ENCODE measurements at regions not wholly inside any gene's neighbourhood (a gene's known extent, or its start where the extent isn't known, plus 50 kb on each side); places are given as distances from the start of the nearest gene placed in this dataset.

DNA sequence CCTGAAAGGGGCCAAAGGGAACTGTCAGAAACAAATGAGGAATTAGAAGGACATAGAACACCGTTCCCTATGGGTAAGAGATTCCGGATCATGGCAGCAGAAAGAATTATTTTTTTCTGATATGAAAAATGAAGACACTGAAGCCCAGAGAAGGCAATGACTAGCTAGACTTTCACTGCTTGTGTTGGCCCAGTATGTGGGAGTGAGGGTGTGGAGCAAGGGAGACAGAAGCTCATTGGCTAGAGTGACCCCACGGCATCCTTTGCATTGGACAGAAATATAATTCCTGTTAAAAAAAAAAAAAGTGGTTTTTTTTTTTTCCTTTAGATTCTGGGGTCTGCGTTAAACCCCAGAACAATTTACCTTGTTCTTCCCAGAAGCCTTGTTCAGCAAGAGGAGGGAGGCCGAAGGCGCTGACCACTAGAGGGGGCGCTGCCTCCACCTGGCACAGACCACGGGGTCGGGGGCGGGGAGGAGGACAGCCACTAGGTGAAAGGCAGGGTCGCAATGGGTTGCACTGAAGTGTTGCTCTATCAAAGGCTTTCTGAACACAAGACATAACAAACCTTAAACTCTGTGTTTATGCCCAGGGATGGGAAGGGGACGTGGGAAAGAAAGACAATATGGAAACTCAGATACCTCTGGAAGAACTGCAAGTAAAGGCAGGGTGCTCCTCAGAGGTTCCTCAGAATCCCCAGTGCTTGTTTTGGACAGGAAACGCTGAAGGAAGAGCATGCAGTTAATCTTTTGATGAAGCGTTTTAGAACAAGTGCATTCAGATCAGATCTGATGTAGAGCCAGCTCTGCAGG is 156.8 kb downstream of the KCNA5 start:
- TF ChIP-seq EZH2 (IDR thresholded peaks at IDR 0.05; ENCODE audit: low read length, unreplicated experiment) (no peak), EZH2phosphoT487 (IDR thresholded peaks at IDR 0.05; ENCODE audit: borderline replicate concordance, low read length) (no peak)
- TF ChIP-seq, protein P1, sequence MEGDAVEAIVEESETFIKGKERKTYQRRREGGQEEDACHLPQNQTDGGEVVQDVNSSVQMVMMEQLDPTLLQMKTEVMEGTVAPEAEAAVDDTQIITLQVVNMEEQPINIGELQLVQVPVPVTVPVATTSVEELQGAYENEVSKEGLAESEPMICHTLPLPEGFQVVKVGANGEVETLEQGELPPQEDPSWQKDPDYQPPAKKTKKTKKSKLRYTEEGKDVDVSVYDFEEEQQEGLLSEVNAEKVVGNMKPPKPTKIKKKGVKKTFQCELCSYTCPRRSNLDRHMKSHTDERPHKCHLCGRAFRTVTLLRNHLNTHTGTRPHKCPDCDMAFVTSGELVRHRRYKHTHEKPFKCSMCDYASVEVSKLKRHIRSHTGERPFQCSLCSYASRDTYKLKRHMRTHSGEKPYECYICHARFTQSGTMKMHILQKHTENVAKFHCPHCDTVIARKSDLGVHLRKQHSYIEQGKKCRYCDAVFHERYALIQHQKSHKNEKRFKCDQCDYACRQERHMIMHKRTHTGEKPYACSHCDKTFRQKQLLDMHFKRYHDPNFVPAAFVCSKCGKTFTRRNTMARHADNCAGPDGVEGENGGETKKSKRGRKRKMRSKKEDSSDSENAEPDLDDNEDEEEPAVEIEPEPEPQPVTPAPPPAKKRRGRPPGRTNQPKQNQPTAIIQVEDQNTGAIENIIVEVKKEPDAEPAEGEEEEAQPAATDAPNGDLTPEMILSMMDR (conservative IDR thresholded peaks at IDR 0.05; ENCODE audit: low read depth, low read length) = peak; percentile 57
